ENCODE measurements at regions not wholly inside any gene's neighbourhood (a gene's known extent, or its start where the extent isn't known, plus 50 kb on each side); places are given as distances from the start of the nearest gene placed in this dataset.
"Not testable (repeated sequence)": the region's sequence is repeated elsewhere in the genome, so short reads cannot be mapped to it uniquely, and the experiment has no call there.

DNA sequence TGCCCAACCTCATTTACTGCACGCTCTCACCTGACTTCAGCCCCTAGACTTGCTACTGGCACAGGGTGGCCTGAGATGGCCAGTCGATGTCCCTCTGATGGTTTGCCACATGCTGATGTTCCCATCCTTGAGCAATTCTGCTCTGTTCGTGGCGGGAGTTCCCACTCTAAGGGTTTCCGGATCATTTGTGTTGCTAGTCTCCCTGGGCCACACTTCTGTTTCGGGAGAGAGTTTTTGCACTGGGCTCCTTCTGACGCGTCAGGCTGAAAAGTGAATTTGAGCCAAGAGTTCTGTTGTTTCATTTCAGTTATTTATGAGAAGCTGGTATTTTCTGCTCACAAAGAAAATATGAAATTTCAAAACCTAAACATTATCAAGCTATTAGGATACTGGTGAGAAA, 597.7 kb downstream of the BNC2 start:
- no peak for DNase-seq (ENCODE audit: low read depth in 2 of 2)

DNA sequence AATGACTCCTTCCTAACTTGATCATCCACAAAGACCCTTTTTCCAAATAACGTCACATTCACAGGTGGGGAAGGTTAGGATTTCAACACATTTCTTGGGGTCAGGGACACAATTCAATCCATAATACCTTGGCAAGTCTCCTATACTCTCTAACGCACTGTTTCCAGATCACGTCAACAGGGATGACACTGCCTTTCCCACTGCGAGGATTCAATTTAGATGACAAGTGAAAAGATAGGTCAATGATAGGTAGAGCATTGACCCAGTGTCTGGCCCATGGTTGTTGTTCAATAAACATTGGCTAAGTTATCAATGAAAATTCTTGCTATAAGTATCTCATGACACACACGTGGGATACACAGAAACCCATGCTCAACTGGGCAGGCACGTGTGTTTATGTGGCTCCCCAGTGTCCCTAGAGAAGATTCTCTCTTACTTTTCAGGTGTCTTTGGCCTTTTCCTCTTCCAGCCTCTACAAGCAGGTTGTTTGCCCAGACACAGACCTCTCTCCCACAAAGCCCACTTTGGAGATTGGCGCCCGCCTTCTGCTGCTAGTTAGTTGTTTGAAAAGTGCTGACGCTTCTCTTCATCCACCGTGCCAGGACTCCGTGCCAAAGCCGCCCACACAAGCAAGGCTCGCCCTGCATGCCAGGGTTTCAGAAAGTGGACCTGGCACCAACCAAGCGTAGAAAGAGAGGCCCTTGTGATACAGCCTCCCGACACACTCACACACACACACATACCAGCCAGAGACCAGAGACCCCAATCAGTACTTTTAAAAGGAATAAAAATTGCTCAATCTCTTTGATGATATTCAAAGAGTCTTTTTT, 594.5 kb downstream of the BNC2 start:
- no peak for DNase-seq (ENCODE audit: low read depth in 2 of 2)

GRCh38 chr9:16276866-16277265, 593.6 kb downstream of the BNC2 start:
- no peak for DNase-seq (ENCODE audit: low read depth in 2 of 2)

DNA sequence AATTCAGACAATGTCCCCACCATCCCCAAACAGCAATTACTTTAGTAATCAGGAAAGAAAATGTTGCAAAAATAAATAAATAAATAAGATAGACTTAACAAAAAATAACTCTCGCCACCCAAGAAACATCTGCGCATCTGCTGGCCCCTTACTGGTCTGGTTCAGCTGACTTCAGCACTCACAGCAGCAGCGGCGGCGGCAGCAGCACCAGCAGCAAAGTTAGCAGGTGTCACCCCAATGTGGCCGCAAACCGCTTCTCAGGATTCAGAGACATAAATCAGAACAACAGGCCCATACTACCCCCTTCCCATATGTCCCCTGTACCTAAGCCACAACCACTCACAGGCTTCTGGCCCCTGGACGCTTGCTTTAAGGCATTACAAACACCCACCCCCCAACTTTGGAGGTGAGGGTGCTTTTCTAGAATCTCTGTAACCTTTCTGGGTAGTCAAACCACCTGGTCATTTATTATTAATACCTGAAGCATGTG, 593.0 kb downstream of the BNC2 start:
- DNase-seq (ENCODE audit: low read depth in 2 of 2), result no peak

DNA sequence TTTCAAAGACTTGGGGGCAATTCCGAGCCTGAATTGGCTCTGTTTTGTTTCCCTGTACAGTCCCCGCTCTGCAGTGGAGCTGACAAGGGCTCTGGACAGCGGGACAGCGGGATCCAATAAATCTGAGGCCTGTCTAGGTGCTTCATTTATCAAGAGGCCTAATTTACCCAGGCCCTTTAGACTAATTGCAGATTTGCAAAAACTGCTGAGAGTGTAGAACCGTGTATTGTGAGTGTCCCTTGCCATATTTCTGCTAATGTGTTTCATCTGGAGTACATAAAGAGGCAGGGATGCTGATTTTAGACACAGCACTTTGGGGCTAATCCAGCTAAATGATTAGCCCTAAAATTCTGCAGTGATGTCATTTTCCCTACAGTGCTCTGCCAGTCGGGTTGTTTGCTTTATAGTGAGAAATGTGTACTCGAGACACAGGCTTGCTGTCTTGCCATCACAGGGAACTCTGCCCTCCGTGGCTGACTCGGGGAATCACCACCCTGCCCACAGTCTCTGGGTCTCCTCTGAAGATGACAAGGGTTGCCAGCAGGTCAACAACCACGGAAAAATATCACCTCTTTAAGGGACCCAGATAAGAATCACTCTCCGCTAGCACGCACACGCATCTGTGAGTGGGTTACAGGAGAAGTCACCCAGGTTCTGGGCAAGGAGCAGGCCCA, 592.0 kb downstream of the BNC2 start:
- no peak for DNase-seq (ENCODE audit: low read depth in 2 of 2)

GRCh38 chr9:16281707-16282106, 588.8 kb downstream of the BNC2 start:
- DNase-seq (ENCODE audit: low read depth in 2 of 2), result no peak

GRCh38 chr9:16282216-16282615, 588.3 kb downstream of the BNC2 start:
- no peak for DNase-seq (ENCODE audit: low read depth in 2 of 2)

DNA sequence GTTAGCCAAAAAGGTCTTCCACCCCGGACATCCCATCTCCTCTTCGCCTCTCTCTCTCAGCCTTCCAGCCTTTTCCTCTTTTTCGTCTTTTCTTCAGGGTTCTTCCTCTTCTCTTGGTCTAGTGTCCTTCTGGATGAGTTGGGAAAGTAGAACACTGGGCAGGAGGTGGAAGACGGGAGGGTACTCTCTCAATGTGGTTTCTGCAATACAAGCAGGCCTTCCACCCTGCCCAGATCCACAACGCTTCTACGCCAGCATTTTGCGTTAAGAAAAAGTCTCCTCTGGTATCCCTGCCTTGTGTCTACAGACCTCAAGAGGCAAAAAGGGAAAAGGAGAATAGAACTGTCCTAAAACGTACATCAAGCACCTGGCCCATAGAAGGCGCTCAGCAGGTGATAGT, 587.8 kb downstream of the BNC2 start:
- DNase-seq (ENCODE audit: low read depth in 2 of 2), result no peak

- no peak for DNase-seq (ENCODE audit: low read depth in 2 of 2)
Measured at GRCh38 chr9:16286160-16286559, 584.3 kb downstream of the BNC2 start.

- no peak for DNase-seq (ENCODE audit: low read depth in 2 of 2)
Measured at GRCh38 chr9:16289639-16290038, 580.8 kb downstream of the BNC2 start.

DNA sequence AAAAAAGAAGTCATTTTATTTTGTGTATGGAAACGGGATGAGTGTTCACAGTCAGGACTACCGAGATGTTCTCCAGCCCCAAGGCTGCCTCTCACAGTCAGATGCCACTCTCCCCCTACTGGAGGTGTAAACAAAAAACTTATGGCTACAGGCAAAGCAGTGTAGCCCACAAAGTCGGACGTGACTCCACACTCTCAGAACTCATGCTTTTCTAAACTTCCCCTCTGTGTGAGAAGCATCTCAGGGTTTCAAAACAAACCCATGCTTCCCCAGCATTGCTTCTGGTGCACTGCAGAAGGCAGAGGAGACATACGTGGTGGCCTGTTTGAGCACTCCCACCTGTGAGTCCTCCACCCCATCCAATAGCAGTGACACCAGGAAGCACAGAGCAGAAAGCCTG, 580.3 kb downstream of the BNC2 start:
- DNase-seq (ENCODE audit: low read depth in 2 of 2), result no peak

DNA sequence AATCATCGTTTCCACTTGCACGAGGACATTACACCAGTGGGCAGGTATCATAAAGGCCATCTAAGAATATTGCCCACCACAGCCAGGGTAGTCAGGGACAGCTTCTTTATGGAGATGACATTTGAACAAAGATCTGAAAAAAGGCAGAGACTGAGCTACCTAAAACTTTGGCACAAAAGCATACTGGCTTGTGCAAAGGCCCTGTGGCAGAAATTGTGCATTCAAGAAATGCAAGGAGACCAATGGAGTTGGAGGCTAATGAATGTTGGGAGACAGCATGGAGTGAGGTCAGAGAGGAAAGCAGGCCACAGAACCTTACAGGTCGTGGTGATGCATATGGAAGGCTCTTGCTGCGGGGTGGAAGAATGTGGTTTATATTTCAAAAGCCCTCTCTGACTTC, 578.5 kb downstream of the BNC2 start:
- DNase-seq (ENCODE audit: low read depth in 2 of 2), result no peak

DNA sequence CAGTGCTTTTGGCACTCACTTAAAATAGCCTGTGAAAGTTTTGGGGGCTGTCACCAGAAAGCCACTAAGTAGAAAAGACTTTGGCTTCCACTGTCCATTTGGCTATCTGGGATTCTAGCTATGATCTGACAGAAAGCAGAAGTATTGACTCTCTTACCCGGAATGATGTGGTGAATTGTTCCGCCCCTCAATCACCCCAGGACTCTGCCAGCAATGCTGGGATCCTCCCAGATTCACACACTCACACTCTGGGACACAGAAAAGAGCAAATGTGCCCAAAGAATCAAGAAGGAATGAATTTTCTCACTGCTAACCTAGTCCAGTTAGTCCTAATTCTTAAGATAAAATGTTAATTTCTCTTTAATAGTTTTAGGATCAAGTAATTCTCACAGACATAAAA, 576.9 kb downstream of the BNC2 start:
- no peak for DNase-seq (ENCODE audit: low read depth in 2 of 2)

- no peak for DNase-seq (ENCODE audit: low read depth in 2 of 2)
Measured at GRCh38 chr9:16294133-16294770, 576.2 kb downstream of the BNC2 start.

DNA sequence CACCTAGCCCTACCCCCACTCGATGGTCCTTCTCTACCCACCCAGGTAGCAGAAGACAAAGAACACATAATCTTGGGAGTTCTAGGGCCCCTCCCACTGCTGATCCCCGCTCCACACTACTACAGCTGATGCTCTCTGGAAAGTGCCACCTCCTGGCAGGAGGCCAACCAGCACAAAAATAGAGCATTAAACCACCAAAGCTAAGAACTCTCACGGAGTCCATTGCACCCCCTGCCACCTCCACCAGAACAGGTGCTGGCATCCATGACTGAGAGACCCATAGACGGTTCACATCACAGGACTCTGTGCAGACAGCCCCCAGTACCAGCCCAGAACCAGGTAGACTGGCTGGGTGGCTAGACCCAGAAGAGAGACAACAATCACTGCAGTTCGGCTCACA, 575.5 kb downstream of the BNC2 start:
- DNase-seq (ENCODE audit: low read depth in 2 of 2), result not testable (repeated sequence)

DNA sequence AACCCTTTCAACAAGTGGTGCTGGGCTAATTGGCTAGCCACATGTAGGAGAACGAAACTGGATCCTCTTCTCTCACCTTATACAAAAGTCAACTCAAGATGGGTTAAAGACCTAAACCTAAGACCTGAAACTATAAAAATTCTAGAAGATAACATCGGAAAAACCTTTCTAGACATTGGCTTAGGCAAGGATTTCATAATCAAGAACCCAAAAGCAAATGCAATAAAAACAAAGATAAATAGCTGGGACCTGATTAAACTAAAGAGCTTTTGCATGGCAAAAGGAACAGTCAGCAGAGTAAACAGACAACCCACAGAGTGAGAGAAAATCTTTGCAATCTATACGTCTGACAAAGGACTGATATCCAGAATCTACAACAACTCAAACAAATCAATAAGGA, 571.1 kb downstream of the BNC2 start:
- DNase-seq (ENCODE audit: low read depth in 2 of 2), result not testable (repeated sequence)

DNA sequence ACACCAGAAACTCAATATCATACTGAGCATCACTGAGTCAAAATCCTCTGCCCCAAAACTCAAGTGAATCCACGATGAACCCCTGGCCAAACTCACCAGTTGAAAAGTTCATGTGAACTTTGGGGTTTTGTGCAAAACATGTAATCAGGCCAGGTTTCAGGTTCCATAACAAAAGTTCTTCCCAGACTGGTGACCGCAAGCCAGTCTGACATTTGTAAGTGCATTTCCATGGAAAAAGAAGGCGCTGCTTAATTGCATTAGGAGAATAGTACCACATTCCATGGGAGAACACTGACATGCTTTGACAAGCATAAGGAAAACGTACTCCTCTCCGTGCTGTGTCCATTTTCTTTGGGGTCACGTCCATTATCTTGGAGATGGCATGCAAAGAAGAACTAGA, 567.0 kb downstream of the BNC2 start:
- DNase-seq (ENCODE audit: low read depth in 2 of 2), result no peak

DNA sequence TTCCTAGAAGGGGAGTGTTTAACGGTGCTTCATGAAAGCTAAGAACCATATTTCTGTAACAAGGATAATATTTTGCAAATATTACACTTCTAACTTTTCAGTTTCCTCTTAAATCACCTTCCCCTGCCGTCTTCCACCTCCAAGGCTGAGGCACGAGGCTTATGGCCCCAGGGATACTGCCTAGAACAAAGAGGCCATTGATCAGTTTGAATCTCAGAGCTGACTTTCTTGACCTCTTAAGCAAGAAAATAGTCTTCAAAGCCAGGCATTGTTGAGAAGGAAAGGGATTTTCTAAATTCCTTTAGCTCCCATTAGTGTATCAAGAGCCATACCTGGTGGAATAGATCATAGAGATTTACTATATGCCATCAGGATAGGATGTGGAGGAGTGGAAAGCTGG, 566.2 kb downstream of the BNC2 start:
- no peak for DNase-seq (ENCODE audit: low read depth in 2 of 2)

DNA sequence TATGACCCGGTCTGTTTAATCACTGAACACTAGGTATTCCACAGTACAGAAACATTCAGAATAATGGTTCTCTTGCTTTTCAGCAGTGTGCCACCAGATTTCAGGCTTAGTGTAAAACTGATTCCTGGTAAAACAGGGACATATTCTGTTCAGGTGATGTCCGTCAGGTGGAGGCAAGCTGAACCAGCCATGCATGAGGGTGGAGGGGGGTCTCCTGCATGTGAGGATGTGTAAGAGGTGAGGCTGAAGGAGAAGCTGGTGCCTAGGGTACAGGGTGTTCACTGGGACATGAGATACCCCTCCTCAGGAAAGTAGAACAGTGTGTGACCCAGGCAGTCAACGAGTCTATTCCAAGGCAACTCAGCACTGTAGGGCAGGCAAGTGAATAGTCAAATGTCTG, 563.9 kb downstream of the BNC2 start:
- no peak for DNase-seq (ENCODE audit: low read depth in 2 of 2)

GRCh38 chr9:16307626-16308195, 562.8 kb downstream of the BNC2 start:
- no peak for DNase-seq (ENCODE audit: low read depth in 2 of 2)

DNA sequence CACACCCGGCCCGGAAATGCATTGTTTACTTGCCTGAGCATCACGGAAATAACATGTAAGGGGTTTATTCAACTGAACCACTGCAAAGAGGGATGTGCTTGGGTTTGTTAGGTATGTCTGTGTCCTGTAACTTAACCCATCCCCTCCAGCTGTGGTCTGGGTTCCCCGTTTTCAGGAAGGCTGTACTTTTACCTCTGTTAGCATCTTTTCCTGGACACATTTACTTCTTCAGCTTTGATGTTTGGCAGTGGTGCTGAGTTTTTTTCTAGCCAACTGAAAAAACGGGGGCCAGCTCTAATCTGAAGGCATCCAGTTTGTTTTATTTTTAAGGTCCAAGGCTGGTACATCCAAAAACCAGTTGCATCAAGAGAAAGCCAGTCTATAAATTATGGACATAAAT, 561.8 kb downstream of the BNC2 start:
- no peak for DNase-seq (ENCODE audit: low read depth in 2 of 2)

- DNase-seq (ENCODE audit: low read depth in 2 of 2), result no peak
Measured at GRCh38 chr9:16309082-16309468, 561.4 kb downstream of the BNC2 start.
